ENCODE measurements at regions not wholly inside any gene's neighbourhood (a gene's known extent, or its start where the extent isn't known, plus 50 kb on each side); places are given as distances from the start of the nearest gene placed in this dataset.

GRCh38 chr5:168017313-168017712 is 274.1 kb upstream of the WWC1 start:
- POLR2A ChIA-PET = no interaction called here
- Mint-ChIP-seq H3K4me1 (peaks cover 13% of the 10 kb centered on the region), H3K36me3 (no peaks in the 10 kb centered on the region), H3K4me3 (no peak overlapping the region), H3K9me3 (no peaks in the 10 kb centered on the region), H3K27me3 (ENCODE audit: low read depth) (0 out of 2 replicates have a peak, but pooled peaks cover 3% of the 10 kb centered on the region), H3K27ac (no peak overlapping the region)
- no peak for ATAC-seq
- CTCF ChIA-PET = no interaction called here
- TF ChIP-seq JUN (CRISPR knock-in tag; IDR thresholded peaks at IDR 0.05) (no peak), SP1 (CRISPR knock-in tag; conservative IDR thresholded peaks at IDR 0.05) (no peak), NR1H2 (CRISPR knock-in tag; IDR thresholded peaks at IDR 0.05) (no peak), FOXP4 (CRISPR knock-in tag; IDR thresholded peaks at IDR 0.05) (no peak), ATF6 (CRISPR knock-in tag; IDR thresholded peaks at IDR 0.05) (no peak), ERG (CRISPR knock-in tag; IDR thresholded peaks at IDR 0.05) (no peak), NR2C2 (CRISPR knock-in tag; IDR thresholded peaks at IDR 0.05) (no peak), ZNF121 (CRISPR knock-in tag; IDR thresholded peaks at IDR 0.05) (no peak), PRDM15 (CRISPR knock-in tag; IDR thresholded peaks at IDR 0.05) (no peak), ELF4 (CRISPR knock-in tag; IDR thresholded peaks at IDR 0.05; ENCODE audit: low read depth) (no peak), ZNF416 (CRISPR knock-in tag; IDR thresholded peaks at IDR 0.05) (no peak), GTF2I (CRISPR knock-in tag; conservative IDR thresholded peaks at IDR 0.05) (no peak)
- DNase-seq (ENCODE audit: low spot score) = no peak

- no peaks in the 10 kb centered on the region for H3K36me3 Mint-ChIP-seq
- ATAC-seq (no peak), DNase-seq (ENCODE audit: low spot score) (no peak)
- H3K27ac Mint-ChIP-seq = no peak overlapping the region
- CTCF ChIA-PET = no interaction called here
- H3K27me3 Mint-ChIP-seq (ENCODE audit: low read depth) = 0 out of 2 replicates have a peak, but pooled peaks cover 3% of the 10 kb centered on the region
- no peak overlapping the region for H3K4me3 Mint-ChIP-seq
- no peaks in the 10 kb centered on the region for H3K9me3 Mint-ChIP-seq
- H3K4me1 Mint-ChIP-seq = peaks cover 16% of the 10 kb centered on the region
- POLR2A ChIA-PET = no interaction called here
- no peak for TF ChIP-seq GRHL2 (CRISPR knock-in tag; IDR thresholded peaks at IDR 0.05; ENCODE audit: insufficient replicate concordance, severe bottlenecking)
- TF ChIP-seq ARID4B (CRISPR knock-in tag; IDR thresholded peaks at IDR 0.05; ENCODE audit: borderline replicate concordance) = no peak
- no peak for TF ChIP-seq CREB1 (CRISPR knock-in tag; IDR thresholded peaks at IDR 0.05)
- TF ChIP-seq FOXP4 (CRISPR knock-in tag; IDR thresholded peaks at IDR 0.05) = no peak
- no peak for TF ChIP-seq GABPB1 (CRISPR knock-in tag; IDR thresholded peaks at IDR 0.05)
- TF ChIP-seq ERG (CRISPR knock-in tag; IDR thresholded peaks at IDR 0.05) = no peak
- TF ChIP-seq ZNF317 (CRISPR knock-in tag; IDR thresholded peaks at IDR 0.05; ENCODE audit: borderline replicate concordance, low read depth) = no peak
- TF ChIP-seq TEAD4 (CRISPR knock-in tag; IDR thresholded peaks at IDR 0.05) = no peak
- TF ChIP-seq ZNF396 (CRISPR knock-in tag; IDR thresholded peaks at IDR 0.05; ENCODE audit: borderline replicate concordance) = no peak
- no peak for TF ChIP-seq JUN (CRISPR knock-in tag; IDR thresholded peaks at IDR 0.05)
These were observed 272.3 kb upstream of the WWC1 start for GRCh38 chr5:168019143-168019542.
